ENCODE measurements at regions not wholly inside any gene's neighbourhood (a gene's known extent, or its start where the extent isn't known, plus 50 kb on each side); places are given as distances from the start of the nearest gene placed in this dataset.
"Not testable (repeated sequence)": the region's sequence is repeated elsewhere in the genome, so short reads cannot be mapped to it uniquely, and the experiment has no call there.

DNA sequence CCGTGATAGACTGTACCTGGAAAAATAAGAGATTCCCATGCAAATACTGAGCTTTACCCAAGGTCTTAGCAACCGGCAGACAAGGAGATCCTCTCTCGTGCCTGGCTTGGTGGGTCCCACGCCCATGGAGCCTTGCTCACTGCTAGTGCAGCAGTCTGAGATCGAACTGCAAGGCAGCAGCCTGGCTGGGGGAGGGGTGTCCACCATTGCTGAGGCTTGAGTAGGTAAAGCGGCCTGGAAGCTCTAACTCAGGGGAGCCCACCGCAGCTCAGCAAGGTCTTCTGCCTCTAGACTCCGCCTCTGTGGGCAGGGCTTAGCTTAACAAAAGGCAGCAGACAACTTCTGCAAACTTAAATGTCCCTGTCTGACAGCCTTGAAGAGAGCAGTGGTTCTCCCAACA, 778.4 kb upstream of the SLC35B3 start:
- not testable (repeated sequence) for H2AFZ ChIP-seq (ENCODE audit: low read length, unreplicated experiment); H3K36me3 ChIP-seq (ENCODE audit: insufficient read depth, low read length); H3K79me2 ChIP-seq (ENCODE audit: control insufficient read depth, insufficient read depth, low read length, unreplicated experiment); H3K4me1 ChIP-seq (ENCODE audit: control insufficient read depth, insufficient read depth, low read length, unreplicated experiment); H3K4me3 ChIP-seq (ENCODE audit: low read depth, low read length); H3K27ac ChIP-seq (ENCODE audit: low read depth, low read length); H3K27me3 ChIP-seq (ENCODE audit: insufficient read depth, low read length)

DNA sequence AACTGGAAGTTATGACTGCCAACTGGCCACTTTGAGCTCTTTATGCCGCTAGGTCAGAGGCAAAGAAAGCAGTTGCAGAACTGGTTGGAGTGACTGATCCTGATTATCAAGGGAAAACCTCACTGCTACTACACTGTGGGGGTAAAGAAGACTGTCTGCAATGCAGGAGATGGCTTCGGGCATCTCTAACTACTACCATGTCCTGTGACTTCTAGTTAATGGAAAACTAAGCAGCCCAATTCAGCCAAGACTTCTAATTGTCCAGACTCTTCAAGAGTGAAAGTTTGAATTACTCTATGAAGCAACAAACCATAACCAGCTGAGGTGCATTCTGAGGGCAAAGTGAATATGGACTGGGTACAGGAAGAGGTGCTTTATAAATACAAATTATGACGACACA, 773.6 kb upstream of the SLC35B3 start:
- Histone ChIP-seq H2AFZ (ENCODE audit: low read length, unreplicated experiment) (no peak overlapping the region), H3K4me1 (ENCODE audit: control insufficient read depth, insufficient read depth, low read length, unreplicated experiment) (no peaks in the 10 kb centered on the region), H3K36me3 (ENCODE audit: insufficient read depth, low read length) (no peaks in the 10 kb centered on the region), H3K4me3 (ENCODE audit: low read depth, low read length) (no peak overlapping the region), H3K27me3 (ENCODE audit: insufficient read depth, low read length) (no peaks in the 10 kb centered on the region), H3K79me2 (ENCODE audit: control insufficient read depth, insufficient read depth, low read length, unreplicated experiment) (no peaks in the 10 kb centered on the region), H3K27ac (ENCODE audit: low read depth, low read length) (no peak overlapping the region)

DNA sequence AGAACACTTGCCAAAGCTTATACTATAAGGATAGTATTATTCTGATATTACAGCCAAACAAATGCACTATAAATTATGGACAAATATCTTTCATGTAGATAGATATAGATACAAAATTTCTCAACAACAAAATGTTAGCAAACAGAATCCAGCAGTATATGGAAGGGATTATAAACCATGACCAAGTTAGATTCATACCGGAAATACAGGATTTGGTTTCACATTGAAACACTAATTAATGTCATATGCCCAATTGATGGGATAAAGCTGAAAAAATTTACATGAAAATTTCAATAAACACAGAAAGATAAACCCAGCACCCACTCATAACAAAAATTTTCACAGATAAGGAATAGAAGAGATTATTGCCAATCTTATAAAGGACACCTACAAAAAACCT, 770.3 kb upstream of the SLC35B3 start:
- H2AFZ ChIP-seq (ENCODE audit: low read length, unreplicated experiment) = no peak overlapping the region
- no peak overlapping the region for H3K4me3 ChIP-seq (ENCODE audit: low read depth, low read length)
- no peaks in the 10 kb centered on the region for H3K27me3 ChIP-seq (ENCODE audit: insufficient read depth, low read length)
- no peaks in the 10 kb centered on the region for H3K36me3 ChIP-seq (ENCODE audit: insufficient read depth, low read length)
- H3K27ac ChIP-seq (ENCODE audit: low read depth, low read length) = no peak overlapping the region
- H3K4me1 ChIP-seq (ENCODE audit: control insufficient read depth, insufficient read depth, low read length, unreplicated experiment) = no peaks in the 10 kb centered on the region
- no peaks in the 10 kb centered on the region for H3K79me2 ChIP-seq (ENCODE audit: control insufficient read depth, insufficient read depth, low read length, unreplicated experiment)

DNA sequence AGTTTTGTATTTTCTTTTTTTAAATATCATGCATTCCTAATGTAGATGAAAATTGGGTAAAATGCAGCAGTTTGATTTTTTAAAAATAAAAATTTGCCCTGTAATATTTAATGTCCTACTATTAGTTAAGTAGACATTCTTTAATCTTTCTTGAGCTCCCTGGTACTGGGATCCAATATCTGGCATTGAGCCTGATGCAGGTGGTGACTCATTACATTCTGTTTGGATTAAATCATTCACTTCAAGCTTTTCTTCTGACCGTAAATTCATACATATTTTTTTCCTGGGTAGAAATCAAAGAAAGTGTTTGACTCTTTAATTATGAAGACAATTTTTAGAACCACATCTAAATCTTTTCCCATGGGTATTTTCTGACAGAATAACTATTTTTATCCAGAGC, 768.8 kb upstream of the SLC35B3 start:
- Histone ChIP-seq H3K36me3 (ENCODE audit: insufficient read depth, low read length) (no peaks in the 10 kb centered on the region), H3K27ac (ENCODE audit: low read depth, low read length) (no peak overlapping the region), H3K79me2 (ENCODE audit: control insufficient read depth, insufficient read depth, low read length, unreplicated experiment) (no peaks in the 10 kb centered on the region), H3K4me3 (ENCODE audit: low read depth, low read length) (no peak overlapping the region), H3K27me3 (ENCODE audit: insufficient read depth, low read length) (no peaks in the 10 kb centered on the region), H2AFZ (ENCODE audit: low read length, unreplicated experiment) (no peak overlapping the region), H3K4me1 (ENCODE audit: control insufficient read depth, insufficient read depth, low read length, unreplicated experiment) (no peaks in the 10 kb centered on the region)

DNA sequence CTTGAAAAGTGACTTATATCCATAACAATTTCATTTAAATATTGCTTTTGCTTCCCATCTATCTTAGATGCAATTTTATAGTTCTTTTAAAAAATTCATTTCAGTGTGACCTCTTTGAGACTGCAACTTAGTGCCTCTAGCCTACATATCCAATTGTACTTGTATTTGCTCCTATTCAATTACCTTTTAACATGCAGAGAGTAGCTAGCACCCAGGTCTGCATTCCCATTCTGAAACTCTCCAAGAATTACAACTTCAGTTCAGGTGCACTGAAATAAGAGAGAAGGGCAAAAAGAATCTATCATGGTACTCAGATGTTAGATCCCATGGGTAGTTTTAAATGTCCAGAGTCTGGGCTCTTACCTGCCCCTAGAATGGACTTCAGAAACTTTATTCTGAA, 765.4 kb upstream of the SLC35B3 start:
- Histone ChIP-seq H2AFZ (ENCODE audit: low read length, unreplicated experiment) (no peak overlapping the region), H3K27me3 (ENCODE audit: insufficient read depth, low read length) (no peaks in the 10 kb centered on the region), H3K79me2 (ENCODE audit: control insufficient read depth, insufficient read depth, low read length, unreplicated experiment) (no peaks in the 10 kb centered on the region), H3K4me3 (ENCODE audit: low read depth, low read length) (no peak overlapping the region), H3K4me1 (ENCODE audit: control insufficient read depth, insufficient read depth, low read length, unreplicated experiment) (no peaks in the 10 kb centered on the region), H3K27ac (ENCODE audit: low read depth, low read length) (no peak overlapping the region), H3K36me3 (ENCODE audit: insufficient read depth, low read length) (no peaks in the 10 kb centered on the region)

DNA sequence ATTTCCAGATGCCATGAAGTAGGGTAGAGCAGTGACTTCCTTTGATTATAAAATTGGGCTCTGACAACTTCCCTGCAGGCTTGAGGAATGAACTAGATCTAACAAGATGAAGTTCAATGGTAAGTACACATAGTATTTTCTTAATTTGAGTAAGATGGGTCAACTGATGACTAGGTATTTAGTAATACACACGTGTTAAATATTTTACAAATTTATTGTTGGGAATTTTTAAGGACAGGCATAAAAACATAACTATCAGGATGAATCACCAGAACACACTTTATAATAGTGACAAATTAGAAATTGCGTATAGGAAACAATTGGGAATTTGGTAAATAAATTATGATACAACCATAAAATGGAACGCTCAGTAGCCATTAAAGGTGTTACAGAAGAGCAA, 762.4 kb upstream of the SLC35B3 start:
- Histone ChIP-seq H3K27me3 (ENCODE audit: insufficient read depth, low read length) (no peaks in the 10 kb centered on the region), H2AFZ (ENCODE audit: low read length, unreplicated experiment) (no peak overlapping the region), H3K27ac (ENCODE audit: low read depth, low read length) (no peak overlapping the region), H3K4me3 (ENCODE audit: low read depth, low read length) (no peak overlapping the region), H3K79me2 (ENCODE audit: control insufficient read depth, insufficient read depth, low read length, unreplicated experiment) (no peaks in the 10 kb centered on the region), H3K36me3 (ENCODE audit: insufficient read depth, low read length) (no peaks in the 10 kb centered on the region), H3K4me1 (ENCODE audit: control insufficient read depth, insufficient read depth, low read length, unreplicated experiment) (no peaks in the 10 kb centered on the region)

DNA sequence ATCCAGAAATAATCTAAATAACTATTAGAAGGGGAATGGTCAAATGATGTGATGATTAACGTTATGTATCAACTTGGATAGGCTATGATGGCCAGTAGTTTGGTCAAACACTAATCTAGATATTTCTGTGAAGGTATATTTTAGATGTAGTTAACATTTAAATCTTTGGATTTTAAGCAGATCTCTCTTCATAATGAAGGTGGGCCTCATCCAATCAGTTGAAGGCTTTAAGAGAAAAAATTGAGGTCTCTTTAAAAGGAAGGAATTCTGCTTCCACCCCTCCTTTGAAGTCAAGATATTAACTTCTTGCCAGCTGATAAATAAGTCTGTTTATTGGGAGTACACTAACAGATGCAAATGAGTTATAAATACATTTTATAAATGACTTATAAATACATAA, 760.0 kb upstream of the SLC35B3 start:
- Histone ChIP-seq H3K27ac (ENCODE audit: low read depth, low read length) (no peak overlapping the region), H3K4me1 (ENCODE audit: control insufficient read depth, insufficient read depth, low read length, unreplicated experiment) (no peaks in the 10 kb centered on the region), H2AFZ (ENCODE audit: low read length, unreplicated experiment) (no peak overlapping the region), H3K79me2 (ENCODE audit: control insufficient read depth, insufficient read depth, low read length, unreplicated experiment) (no peaks in the 10 kb centered on the region), H3K36me3 (ENCODE audit: insufficient read depth, low read length) (no peaks in the 10 kb centered on the region), H3K4me3 (ENCODE audit: low read depth, low read length) (no peak overlapping the region), H3K27me3 (ENCODE audit: insufficient read depth, low read length) (no peaks in the 10 kb centered on the region)

DNA sequence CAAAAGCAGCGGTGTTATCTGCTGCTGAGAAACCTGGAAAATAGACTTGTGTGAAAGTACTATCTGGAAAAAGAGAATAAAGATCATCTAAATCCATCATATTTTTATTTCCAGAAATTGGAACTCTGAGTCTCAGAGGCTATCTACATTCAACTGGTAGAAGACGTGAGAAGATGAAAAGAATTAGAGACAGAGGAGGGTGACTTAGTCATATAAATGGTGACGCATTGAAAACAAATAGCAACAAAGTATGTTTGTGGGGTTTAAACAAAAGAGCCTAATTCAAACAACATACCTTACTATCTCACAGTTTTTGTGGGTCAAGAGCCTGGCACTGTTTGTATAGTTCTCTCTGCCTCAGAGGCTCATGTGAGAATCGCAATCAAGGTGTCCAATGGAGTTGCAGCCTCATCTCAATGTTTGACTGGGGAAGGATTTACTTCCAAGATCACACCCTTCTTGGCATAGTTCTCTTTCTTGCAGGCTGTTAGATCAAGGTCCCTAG, 757.1 kb upstream of the SLC35B3 start:
- Histone ChIP-seq H2AFZ (ENCODE audit: low read length, unreplicated experiment) (no peak overlapping the region), H3K36me3 (ENCODE audit: insufficient read depth, low read length) (no peaks in the 10 kb centered on the region), H3K27me3 (ENCODE audit: insufficient read depth, low read length) (no peaks in the 10 kb centered on the region), H3K79me2 (ENCODE audit: control insufficient read depth, insufficient read depth, low read length, unreplicated experiment) (no peaks in the 10 kb centered on the region), H3K4me3 (ENCODE audit: low read depth, low read length) (no peak overlapping the region), H3K27ac (ENCODE audit: low read depth, low read length) (no peak overlapping the region), H3K4me1 (ENCODE audit: control insufficient read depth, insufficient read depth, low read length, unreplicated experiment) (no peaks in the 10 kb centered on the region)

DNA sequence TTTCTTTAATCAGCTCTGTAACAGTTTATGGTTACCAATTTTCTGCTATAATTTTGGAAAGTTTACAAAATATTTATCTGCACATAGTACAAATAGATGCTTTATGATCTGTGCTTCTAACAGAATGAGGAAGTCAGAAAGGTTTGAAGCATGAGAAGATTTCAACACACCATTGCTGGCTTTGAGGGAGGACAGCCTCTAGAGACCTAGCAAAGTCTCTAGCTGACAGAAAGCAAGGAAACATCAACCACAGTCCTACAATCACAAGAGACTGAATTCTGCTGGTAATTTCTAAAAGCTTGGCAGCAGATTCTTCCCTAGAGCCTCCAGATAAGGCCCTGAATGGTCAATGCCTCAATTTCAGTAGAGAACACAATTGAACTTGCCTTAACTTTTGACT, 750.8 kb upstream of the SLC35B3 start:
- no peak overlapping the region for H3K4me3 ChIP-seq (ENCODE audit: low read depth, low read length)
- H2AFZ ChIP-seq (ENCODE audit: low read length, unreplicated experiment) = no peak overlapping the region
- no peaks in the 10 kb centered on the region for H3K27me3 ChIP-seq (ENCODE audit: insufficient read depth, low read length)
- no peaks in the 10 kb centered on the region for H3K79me2 ChIP-seq (ENCODE audit: control insufficient read depth, insufficient read depth, low read length, unreplicated experiment)
- H3K4me1 ChIP-seq (ENCODE audit: control insufficient read depth, insufficient read depth, low read length, unreplicated experiment) = no peaks in the 10 kb centered on the region
- no peak overlapping the region for H3K27ac ChIP-seq (ENCODE audit: low read depth, low read length)
- H3K36me3 ChIP-seq (ENCODE audit: insufficient read depth, low read length) = no peaks in the 10 kb centered on the region

DNA sequence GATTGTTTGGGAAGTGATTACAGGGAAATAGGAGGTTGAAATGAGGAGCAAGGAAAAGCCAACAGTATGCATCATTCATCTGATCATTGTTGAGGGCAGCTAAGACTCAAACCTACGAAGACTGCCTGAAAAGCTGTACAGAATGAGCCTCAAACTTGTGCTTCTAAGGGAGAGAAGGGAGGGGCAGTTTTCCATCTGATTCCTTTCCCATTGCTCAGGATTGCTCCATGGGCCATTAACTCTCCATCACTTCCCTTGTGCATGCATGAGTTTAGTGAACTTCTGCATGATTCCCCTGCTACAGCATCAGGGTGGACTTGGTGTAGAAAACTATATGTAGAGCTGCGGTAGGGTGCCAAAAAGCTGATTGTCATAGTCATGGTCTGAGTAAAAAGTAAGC, 742.7 kb upstream of the SLC35B3 start:
- Histone ChIP-seq H3K27me3 (ENCODE audit: insufficient read depth, low read length) (no peaks in the 10 kb centered on the region), H3K4me3 (ENCODE audit: low read depth, low read length) (no peak overlapping the region), H2AFZ (ENCODE audit: low read length, unreplicated experiment) (no peak overlapping the region), H3K36me3 (ENCODE audit: insufficient read depth, low read length) (no peaks in the 10 kb centered on the region), H3K79me2 (ENCODE audit: control insufficient read depth, insufficient read depth, low read length, unreplicated experiment) (no peaks in the 10 kb centered on the region), H3K27ac (ENCODE audit: low read depth, low read length) (no peak overlapping the region), H3K4me1 (ENCODE audit: control insufficient read depth, insufficient read depth, low read length, unreplicated experiment) (no peaks in the 10 kb centered on the region)

DNA sequence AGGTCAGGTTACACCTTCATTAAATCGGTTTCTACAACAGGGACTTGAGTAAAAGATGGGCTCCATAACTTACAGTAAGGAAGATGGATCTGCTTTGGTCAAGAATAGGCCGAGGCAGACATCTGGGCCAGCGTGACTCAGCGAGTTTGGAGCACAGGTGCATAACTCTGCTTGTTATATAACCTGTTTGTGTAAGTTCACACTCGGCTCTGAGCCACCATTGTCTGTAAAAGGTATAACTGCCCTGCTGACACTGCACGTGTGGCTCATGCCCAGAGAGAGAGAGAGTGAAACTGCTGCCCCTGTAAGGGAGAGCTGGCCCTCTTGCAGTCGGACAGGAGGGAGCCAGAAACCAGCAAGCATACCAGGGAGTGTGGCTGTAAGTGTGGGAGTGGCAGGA, 737.9 kb upstream of the SLC35B3 start:
- H2AFZ ChIP-seq (ENCODE audit: low read length, unreplicated experiment) = no peak overlapping the region
- no peaks in the 10 kb centered on the region for H3K79me2 ChIP-seq (ENCODE audit: control insufficient read depth, insufficient read depth, low read length, unreplicated experiment)
- no peak overlapping the region for H3K27ac ChIP-seq (ENCODE audit: low read depth, low read length)
- H3K4me3 ChIP-seq (ENCODE audit: low read depth, low read length) = no peak overlapping the region
- H3K36me3 ChIP-seq (ENCODE audit: insufficient read depth, low read length) = no peaks in the 10 kb centered on the region
- no peaks in the 10 kb centered on the region for H3K4me1 ChIP-seq (ENCODE audit: control insufficient read depth, insufficient read depth, low read length, unreplicated experiment)
- H3K27me3 ChIP-seq (ENCODE audit: insufficient read depth, low read length) = no peaks in the 10 kb centered on the region

DNA sequence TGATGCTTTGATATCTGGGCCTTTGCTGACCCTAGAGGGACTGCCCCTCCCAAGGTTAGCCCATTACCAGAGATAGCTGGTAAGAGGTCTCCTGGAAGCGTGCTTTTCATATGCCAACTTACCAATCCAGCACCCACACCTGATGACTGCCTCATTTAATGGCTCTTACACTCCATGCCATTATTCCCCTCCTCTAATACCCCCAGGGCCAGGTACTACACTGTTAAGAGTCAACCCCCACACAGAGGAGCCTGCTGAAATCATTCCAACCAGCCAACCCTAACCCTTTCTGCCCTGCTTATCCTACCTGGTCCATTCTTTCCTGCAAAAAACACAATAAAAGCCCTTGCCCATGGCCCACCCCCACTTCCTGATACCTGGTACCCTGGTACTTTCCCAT, 736.8 kb upstream of the SLC35B3 start:
- H3K27ac ChIP-seq (ENCODE audit: low read depth, low read length) = no peak overlapping the region
- no peaks in the 10 kb centered on the region for H3K27me3 ChIP-seq (ENCODE audit: insufficient read depth, low read length)
- no peaks in the 10 kb centered on the region for H3K36me3 ChIP-seq (ENCODE audit: insufficient read depth, low read length)
- no peak overlapping the region for H3K4me3 ChIP-seq (ENCODE audit: low read depth, low read length)
- H3K4me1 ChIP-seq (ENCODE audit: control insufficient read depth, insufficient read depth, low read length, unreplicated experiment) = no peaks in the 10 kb centered on the region
- H2AFZ ChIP-seq (ENCODE audit: low read length, unreplicated experiment) = no peak overlapping the region
- H3K79me2 ChIP-seq (ENCODE audit: control insufficient read depth, insufficient read depth, low read length, unreplicated experiment) = no peaks in the 10 kb centered on the region

Measured in ACC112 (cell line).